ENCODE measurements at regions not wholly inside any gene's neighbourhood (a gene's known extent, or its start where the extent isn't known, plus 50 kb on each side); places are given as distances from the start of the nearest gene placed in this dataset.

- H3K27me3 ChIP-seq (ENCODE audit: control insufficient read depth, extremely low read depth, insufficient read depth, low read length), result no peaks in the 10 kb centered on the region
- TF ChIP-seq CTCF (optimal IDR thresholded peaks at IDR 0.05 in 1 of 3, IDR thresholded peaks at IDR 0.05 in 1 of 3, conservative IDR thresholded peaks at IDR 0.05 in 1 of 3; ENCODE audit: extremely low read depth in 1 of 3, insufficient read depth in 2 of 3, low read length in 3 of 3), result no peak
- TF ChIP-seq EZH2 (IDR thresholded peaks at IDR 0.05; ENCODE audit: low read length), result no peak
- H3K9me3 ChIP-seq (ENCODE audit: control insufficient read depth, low read depth, low read length), result no peaks in the 10 kb centered on the region
- H2AFZ ChIP-seq (ENCODE audit: control insufficient read depth, low read length), result no peak overlapping the region
- no peaks in the 10 kb centered on the region for H3K79me2 ChIP-seq (ENCODE audit: control insufficient read depth, insufficient read depth, low read length)
- no peak overlapping the region for H3K9ac ChIP-seq (ENCODE audit: control insufficient read depth, extremely low read depth, insufficient read depth, low read length)
- no peaks in the 10 kb centered on the region for H3K9me1 ChIP-seq (ENCODE audit: control insufficient read depth, extremely low read depth, insufficient read depth, low read length)
- dilution Hi-C loops (cut with MboI; ENCODE audit: extremely low pct_ligation_motif_present, low sequenced_read_pairs), result no loop called here
- no peaks in the 10 kb centered on the region for H3K36me3 ChIP-seq (ENCODE audit: control insufficient read depth in 2 of 2, extremely low read depth in 1 of 2, insufficient read depth in 2 of 2, low read length in 2 of 2)
- FAIRE-seq, result no peak
- no peak for DNase-seq (ENCODE audit: low read depth, low spot score)
- no peaks in the 10 kb centered on the region for H3K4me1 ChIP-seq (ENCODE audit: control insufficient read depth, extremely low read depth, insufficient read depth, low read length)
- no peak overlapping the region for H3K4me3 ChIP-seq (ENCODE audit: control insufficient read depth in 2 of 3, extremely low read depth in 1 of 3, insufficient read depth in 2 of 3, low read depth in 1 of 3, low read length in 3 of 3)
- H3K4me2 ChIP-seq (ENCODE audit: control insufficient read depth, extremely low read depth, insufficient read depth, low read depth, low read length), result no peak overlapping the region
- H4K20me1 ChIP-seq (ENCODE audit: control insufficient read depth, extremely low read depth, insufficient read depth, low read length), result no peaks in the 10 kb centered on the region
- H3K27ac ChIP-seq (ENCODE audit: control insufficient read depth, insufficient read depth, low read length), result no peak overlapping the region
These were observed 461.9 kb upstream of the NUDT12 start for GRCh38 chr5:104024538-104024937.

- no peaks in the 10 kb centered on the region for H3K79me2 ChIP-seq (ENCODE audit: control insufficient read depth, insufficient read depth, low read length)
- no peak for DNase-seq (ENCODE audit: low read depth, low spot score)
- no peak for FAIRE-seq
- no peaks in the 10 kb centered on the region for H4K20me1 ChIP-seq (ENCODE audit: control insufficient read depth, extremely low read depth, insufficient read depth, low read length)
- no peak overlapping the region for H3K27ac ChIP-seq (ENCODE audit: control insufficient read depth, insufficient read depth, low read length)
- no peak for TF ChIP-seq EZH2 (IDR thresholded peaks at IDR 0.05; ENCODE audit: low read length)
- TF ChIP-seq CTCF (optimal IDR thresholded peaks at IDR 0.05 in 1 of 3, IDR thresholded peaks at IDR 0.05 in 1 of 3, conservative IDR thresholded peaks at IDR 0.05 in 1 of 3; ENCODE audit: extremely low read depth in 1 of 3, insufficient read depth in 2 of 3, low read length in 3 of 3), result no peak
- H3K9me1 ChIP-seq (ENCODE audit: control insufficient read depth, extremely low read depth, insufficient read depth, low read length), result no peaks in the 10 kb centered on the region
- H3K9me3 ChIP-seq (ENCODE audit: control insufficient read depth, low read depth, low read length), result no peaks in the 10 kb centered on the region
- no peaks in the 10 kb centered on the region for H3K36me3 ChIP-seq (ENCODE audit: control insufficient read depth in 2 of 2, extremely low read depth in 1 of 2, insufficient read depth in 2 of 2, low read length in 2 of 2)
- no peak overlapping the region for H3K4me2 ChIP-seq (ENCODE audit: control insufficient read depth, extremely low read depth, insufficient read depth, low read depth, low read length)
- H3K4me3 ChIP-seq (ENCODE audit: control insufficient read depth in 2 of 3, extremely low read depth in 1 of 3, insufficient read depth in 2 of 3, low read depth in 1 of 3, low read length in 3 of 3), result no peak overlapping the region
- H2AFZ ChIP-seq (ENCODE audit: control insufficient read depth, low read length), result no peak overlapping the region
- H3K9ac ChIP-seq (ENCODE audit: control insufficient read depth, extremely low read depth, insufficient read depth, low read length), result no peak overlapping the region
- H3K4me1 ChIP-seq (ENCODE audit: control insufficient read depth, extremely low read depth, insufficient read depth, low read length), result no peaks in the 10 kb centered on the region
- no peaks in the 10 kb centered on the region for H3K27me3 ChIP-seq (ENCODE audit: control insufficient read depth, extremely low read depth, insufficient read depth, low read length)
- dilution Hi-C loops (cut with MboI; ENCODE audit: extremely low pct_ligation_motif_present, low sequenced_read_pairs), result no loop called here
These were observed 461.1 kb upstream of the NUDT12 start for GRCh38 chr5:104023739-104024138.
